Activated T-helper 1 cell treated with anti-CD3 and anti-CD28 coated beads, Interleukin-12 subunit alpha, Interleukin-12 subunit beta, Interleukin-2, Interleukin-4 antibody, amounts not matched to agents 30 ng/mL and 10 ng/mL and 1 ng/mL, durations not matched to agents 14 hours and 24 hours and 36 hours (primary cell): ENCODE measurements at regions not wholly inside any gene's neighbourhood (a gene's known extent, or its start where the extent isn't known, plus 50 kb on each side); places are given as distances from the start of the nearest gene placed in this dataset.
"Not testable (repeated sequence)": the region's sequence is repeated elsewhere in the genome, so short reads cannot be mapped to it uniquely, and the experiment has no call there.

ENCODE experiments used
- DNase-seq: peaks from one replicate; pipeline ENCODE4 v3.0.0; 2021; ENCODE audit warnings: low spot score
- H3K27ac Mint-ChIP-seq: one replicate; pipeline ENCODE4 v1.8.0; 2021; ENCODE audit warnings: mild to moderate bottlenecking, mixed read lengths
- H3K27me3 Mint-ChIP-seq: one replicate; pipeline ENCODE4 v1.8.0; 2022; ENCODE audit warnings: mild to moderate bottlenecking, moderate library complexity, mixed read lengths; ENCODE audit not compliant: insufficient read depth
- H3K36me3 Mint-ChIP-seq: one replicate; pipeline ENCODE4 v1.8.0; 2021; ENCODE audit warnings: low read depth, mixed read lengths
- H3K4me1 Mint-ChIP-seq: one replicate; pipeline ENCODE4 v1.8.0; 2021; ENCODE audit warnings: low read depth, mixed read lengths
- H3K4me3 Mint-ChIP-seq: one replicate; pipeline ENCODE4 v1.8.0; 2021; ENCODE audit warnings: mild to moderate bottlenecking, moderate library complexity, mixed read lengths
- H3K9me3 Mint-ChIP-seq: one replicate; pipeline ENCODE4 v1.8.0; 2021; ENCODE audit warnings: mixed read lengths
- intact Hi-C: fragments of 100-400 bp; cut with micrococcal nuclease; formaldehyde crosslinking; loops from one replicate; pipeline ENCODE4 v1.15.1; 2024

GRCh38 chr17:22158364-22158763 lies 466.0 kb downstream of the KCNJ18 start:
- Mint-ChIP-seq H3K36me3 (no peaks in the 10 kb centered on the region), H3K4me1 (no peaks in the 10 kb centered on the region), H3K27ac (no peak overlapping the region), H3K27me3 (no peaks in the 10 kb centered on the region), H3K9me3 (peaks cover 26% of the 10 kb centered on the region), H3K4me3 (no peak overlapping the region)
- DNase-seq, result no peak
- intact Hi-C loops, result no loop called here

GRCh38 chr17:22161376-22161775 lies 469.1 kb downstream of the KCNJ18 start:
- H3K27ac Mint-ChIP-seq, result no peak overlapping the region
- H3K4me1 Mint-ChIP-seq, result no peaks in the 10 kb centered on the region
- intact Hi-C loops, result no loop called here
- no peak for DNase-seq
- H3K36me3 Mint-ChIP-seq, result no peaks in the 10 kb centered on the region
- H3K27me3 Mint-ChIP-seq, result no peaks in the 10 kb centered on the region
- H3K4me3 Mint-ChIP-seq, result no peak overlapping the region
- peaks cover 15% of the 10 kb centered on the region for H3K9me3 Mint-ChIP-seq

DNA sequence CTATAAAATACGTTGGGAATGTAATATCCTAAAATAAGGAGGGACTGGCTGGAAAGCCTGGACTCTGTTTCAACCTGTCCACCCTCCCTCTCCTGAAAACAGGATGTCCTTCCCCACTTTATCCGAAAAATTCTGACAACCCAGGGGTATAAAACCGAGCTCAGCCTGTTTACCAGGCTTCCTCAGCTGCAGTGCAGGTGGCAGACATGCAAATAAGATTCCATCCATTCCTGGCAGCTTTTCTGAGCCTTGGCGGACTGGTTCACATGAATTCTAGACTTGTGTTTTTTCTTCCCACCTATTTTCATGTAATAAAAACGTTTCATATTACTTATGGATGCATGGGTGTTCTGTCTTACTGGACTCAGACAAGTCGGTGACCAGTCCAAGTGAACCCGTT lies 479.3 kb downstream of the KCNJ18 start:
- Mint-ChIP-seq H3K4me3 (no peak overlapping the region), H3K9me3 (peaks cover 31% of the 10 kb centered on the region), H3K4me1 (no peaks in the 10 kb centered on the region), H3K36me3 (no peaks in the 10 kb centered on the region), H3K27ac (no peak overlapping the region), H3K27me3 (no peaks in the 10 kb centered on the region)
- intact Hi-C loops, result no loop called here
- DNase-seq, result no peak

- Mint-ChIP-seq H3K4me3 (no peak overlapping the region), H3K27me3 (no peaks in the 10 kb centered on the region), H3K36me3 (no peaks in the 10 kb centered on the region), H3K9me3 (peaks cover 29% of the 10 kb centered on the region), H3K4me1 (no peaks in the 10 kb centered on the region), H3K27ac (no peak overlapping the region)
- intact Hi-C loops, result no loop called here
- no peak for DNase-seq
Measured at GRCh38 chr17:22193113-22193512, 500.8 kb downstream of the KCNJ18 start.

GRCh38 chr17:22200187-22200586 lies 507.9 kb downstream of the KCNJ18 start:
- intact Hi-C loops, H3K4me3 Mint-ChIP-seq, H3K27me3 Mint-ChIP-seq, H3K36me3 Mint-ChIP-seq, DNase-seq, H3K27ac Mint-ChIP-seq, H3K4me1 Mint-ChIP-seq: not testable (repeated sequence)
- peaks cover 46% of the 10 kb centered on the region for H3K9me3 Mint-ChIP-seq

- Mint-ChIP-seq H3K4me3 (no peak overlapping the region), H3K36me3 (no peaks in the 10 kb centered on the region), H3K27me3 (no peaks in the 10 kb centered on the region), H3K9me3 (peaks cover 44% of the 10 kb centered on the region), H3K4me1 (no peaks in the 10 kb centered on the region), H3K27ac (no peak overlapping the region)
- no peak for DNase-seq
- intact Hi-C loops, result no loop called here
Measured at GRCh38 chr17:22202702-22203101, 510.4 kb downstream of the KCNJ18 start.

GRCh38 chr17:22203208-22203715 lies 510.9 kb downstream of the KCNJ18 start:
- Mint-ChIP-seq H3K36me3 (no peaks in the 10 kb centered on the region), H3K9me3 (peaks cover 43% of the 10 kb centered on the region), H3K4me3 (no peak overlapping the region), H3K27me3 (no peaks in the 10 kb centered on the region), H3K4me1 (no peaks in the 10 kb centered on the region), H3K27ac (no peak overlapping the region)
- no peak for DNase-seq
- intact Hi-C loops, result no loop called here

DNA sequence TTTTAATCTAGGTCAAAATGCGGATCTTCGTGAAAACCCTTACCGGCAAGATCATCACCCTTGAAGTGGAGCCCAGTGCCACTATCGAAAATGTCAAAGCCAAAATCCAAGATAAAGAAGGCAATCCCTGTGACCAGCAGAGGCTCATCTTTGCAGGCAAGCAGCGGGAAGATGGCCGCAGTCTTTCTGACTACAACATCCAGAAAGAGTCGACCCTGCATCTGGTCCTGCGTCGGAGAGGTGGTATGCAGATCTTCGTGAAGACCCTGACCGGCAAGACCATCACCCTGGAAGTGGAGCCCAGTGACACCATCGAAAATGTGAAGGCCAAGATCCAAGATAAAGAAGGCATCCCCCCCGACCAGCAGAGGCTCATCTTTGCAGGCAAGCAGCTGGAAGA lies 511.8 kb downstream of the KCNJ18 start:
- not testable (repeated sequence) for DNase-seq, H3K27ac Mint-ChIP-seq, H3K4me3 Mint-ChIP-seq

DNA sequence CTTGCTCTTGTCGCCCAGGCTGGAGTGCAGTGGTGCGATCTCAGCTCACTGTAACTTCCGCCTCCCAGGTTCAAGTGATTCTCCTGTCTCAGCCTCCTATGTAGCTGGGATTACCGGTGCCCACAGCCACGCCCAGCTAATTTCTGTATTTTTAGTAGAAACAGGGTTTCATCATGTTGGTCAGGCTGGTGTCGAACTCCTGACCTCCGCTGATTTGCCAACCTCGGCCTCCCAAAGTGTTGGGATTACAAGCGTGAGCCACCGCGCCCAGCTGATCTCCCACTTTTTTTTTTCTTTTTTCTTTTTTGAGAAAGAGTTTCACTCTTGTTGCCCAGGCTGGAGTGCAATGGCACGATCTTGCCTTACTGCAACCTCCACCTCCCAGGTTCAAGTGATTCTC lies 517.9 kb downstream of the KCNJ18 start:
- H3K27me3 Mint-ChIP-seq, H3K4me1 Mint-ChIP-seq, intact Hi-C loops, H3K4me3 Mint-ChIP-seq, H3K27ac Mint-ChIP-seq, H3K36me3 Mint-ChIP-seq, DNase-seq: not testable (repeated sequence)
- peaks cover 33% of the 10 kb centered on the region for H3K9me3 Mint-ChIP-seq

More for the DNA sequence above, 511.8 kb downstream of the KCNJ18 start:
- H3K27me3 Mint-ChIP-seq, H3K4me1 Mint-ChIP-seq, intact Hi-C loops, H3K36me3 Mint-ChIP-seq: not testable (repeated sequence)
- peaks cover 46% of the 10 kb centered on the region for H3K9me3 Mint-ChIP-seq

DNA sequence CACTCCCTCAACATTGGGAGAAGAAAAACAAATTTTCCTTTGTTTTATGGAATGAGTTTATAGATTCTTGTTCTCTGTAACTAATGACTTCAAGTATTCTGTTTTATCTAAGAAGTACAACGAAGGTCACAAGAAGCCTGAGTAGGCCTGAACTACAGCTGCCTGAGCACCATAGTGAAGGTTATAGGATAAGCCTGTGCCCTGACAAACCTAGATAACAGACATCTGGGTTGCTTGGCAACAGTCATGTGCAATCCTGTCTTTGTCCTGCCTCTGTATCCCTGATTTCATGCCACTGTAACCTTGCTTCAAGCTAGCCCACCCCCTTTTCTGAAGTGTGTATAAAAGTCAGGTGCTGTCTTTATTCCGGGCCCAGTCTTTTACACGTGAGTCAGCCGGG lies 520.8 kb downstream of the KCNJ18 start:
- H3K4me3 Mint-ChIP-seq, H3K27me3 Mint-ChIP-seq, DNase-seq, intact Hi-C loops, H3K36me3 Mint-ChIP-seq, H3K27ac Mint-ChIP-seq, H3K4me1 Mint-ChIP-seq: not testable (repeated sequence)
- H3K9me3 Mint-ChIP-seq, result peaks cover 28% of the 10 kb centered on the region

- no peaks in the 10 kb centered on the region for H3K27me3 Mint-ChIP-seq
- DNase-seq, result no peak
- H3K9me3 Mint-ChIP-seq, result peaks cover 21% of the 10 kb centered on the region
- intact Hi-C loops, result no loop called here
- no peaks in the 10 kb centered on the region for H3K36me3 Mint-ChIP-seq
- no peak overlapping the region for H3K4me3 Mint-ChIP-seq
- no peaks in the 10 kb centered on the region for H3K4me1 Mint-ChIP-seq
- no peak overlapping the region for H3K27ac Mint-ChIP-seq
Measured at GRCh38 chr17:22217135-22217534, 524.8 kb downstream of the KCNJ18 start.

GRCh38 chr17:22221344-22221743 lies 529.0 kb downstream of the KCNJ18 start:
- H3K27me3 Mint-ChIP-seq, result no peaks in the 10 kb centered on the region
- intact Hi-C loops, result no loop called here
- no peak for DNase-seq
- H3K4me3 Mint-ChIP-seq, result no peak overlapping the region
- H3K27ac Mint-ChIP-seq, result no peak overlapping the region
- no peaks in the 10 kb centered on the region for H3K36me3 Mint-ChIP-seq
- H3K9me3 Mint-ChIP-seq, result peaks cover 16% of the 10 kb centered on the region
- no peaks in the 10 kb centered on the region for H3K4me1 Mint-ChIP-seq

GRCh38 chr17:22226477-22226876 lies 534.2 kb downstream of the KCNJ18 start:
- H3K4me1 Mint-ChIP-seq, H3K27ac Mint-ChIP-seq, intact Hi-C loops, H3K27me3 Mint-ChIP-seq, H3K36me3 Mint-ChIP-seq, DNase-seq, H3K4me3 Mint-ChIP-seq: not testable (repeated sequence)
- peaks cover 33% of the 10 kb centered on the region for H3K9me3 Mint-ChIP-seq

DNA sequence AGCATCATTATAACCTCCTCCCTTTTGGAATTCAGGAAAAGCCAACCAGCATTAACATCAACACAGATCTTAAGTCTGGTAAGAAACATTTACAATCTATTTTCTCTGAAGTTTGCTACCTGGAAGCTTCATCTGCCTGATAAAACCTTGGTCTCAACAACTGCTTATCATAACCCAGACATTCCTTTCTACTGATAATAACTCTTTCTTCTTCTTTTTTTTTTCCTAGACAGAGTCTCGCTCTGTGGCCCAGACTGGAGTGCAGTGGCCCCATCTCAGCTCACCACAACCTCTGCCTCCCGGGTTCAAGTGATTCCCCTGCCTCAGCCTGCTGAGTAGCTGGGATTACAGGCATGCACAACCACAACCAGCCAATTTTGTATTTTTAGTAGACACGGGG lies 534.6 kb downstream of the KCNJ18 start:
- H3K36me3 Mint-ChIP-seq, H3K4me3 Mint-ChIP-seq, H3K27me3 Mint-ChIP-seq, H3K27ac Mint-ChIP-seq, DNase-seq, H3K4me1 Mint-ChIP-seq, intact Hi-C loops: not testable (repeated sequence)
- peaks cover 33% of the 10 kb centered on the region for H3K9me3 Mint-ChIP-seq
